Upper lobe of right lung (tissue), 1 donor: ENCODE measurements at regions not wholly inside any gene's neighbourhood (a gene's known extent, or its start where the extent isn't known, plus 50 kb on each side); places are given as distances from the start of the nearest gene placed in this dataset.
"Not testable (repeated sequence)": the region's sequence is repeated elsewhere in the genome, so short reads cannot be mapped to it uniquely, and the experiment has no call there.

Experiments
- ATAC-seq: fragments of 200-7000 bp; cut with Tn5 transposase; one replicate; pipeline ENCODE4 v1.9.1; 2020; ENCODE audit warnings: mild to moderate bottlenecking, moderate library complexity
- DNase-seq: peaks from one replicate; pipeline ENCODE4 v3.0.0-alpha.2; 2020
- H3K27ac ChIP-seq: fragments of 200-600 bp; one replicate; pipeline ENCODE4 v1.8.0; 2022
- H3K27me3 ChIP-seq: fragments of 200-600 bp; one replicate; pipeline ENCODE4 v1.8.0; 2022; ENCODE audit warnings: mild to moderate bottlenecking
- H3K36me3 ChIP-seq: fragments of 200-600 bp; one replicate; pipeline ENCODE4 v1.8.0; 2022
- H3K4me1 ChIP-seq: fragments of 200-600 bp; one replicate; pipeline ENCODE4 v1.8.0; 2022
- H3K4me3 ChIP-seq: fragments of 200-600 bp; one replicate; pipeline ENCODE4 v1.8.0; 2022; ENCODE audit warnings: mild to moderate bottlenecking
- H3K9me3 ChIP-seq: fragments of 200-600 bp; one replicate; pipeline ENCODE4 v1.8.0; 2022
- CTCF ChIP-seq: fragments of 200-600 bp; IDR thresholded peaks from one replicate; pipeline ENCODE4 v1.8.0; 2022; ENCODE audit warnings: antibody characterized with exemption
- intact Hi-C: fragments of 100-400 bp; cut with DNase I; formaldehyde crosslinking; loops from one replicate; pipeline ENCODE4 v1.11.0; 2022
- donor health status: DM: no; HTN: yes; CAD: no; lungs with severe emphysema.

GRCh38 chr19:14265290-14266036 lies 59.5 kb upstream of the ADGRL1 start:
- no peaks in the 10 kb centered on the region for H3K36me3 ChIP-seq
- no peak for TF ChIP-seq CTCF
- ATAC-seq (no peak), DNase-seq (no peak)
- H3K4me1 ChIP-seq, result no peaks in the 10 kb centered on the region
- H3K27ac ChIP-seq, result no peak overlapping the region
- H3K27me3 ChIP-seq, result peaks cover 30% of the 10 kb centered on the region
- H3K9me3 ChIP-seq, result no peaks in the 10 kb centered on the region
- H3K4me3 ChIP-seq, result no peak overlapping the region
- intact Hi-C loops, result no loop called here

- H3K27ac ChIP-seq, H3K9me3 ChIP-seq, intact Hi-C loops, H3K36me3 ChIP-seq, H3K4me1 ChIP-seq, H3K27me3 ChIP-seq, DNase-seq, ATAC-seq, H3K4me3 ChIP-seq: not testable (repeated sequence)
Measured at GRCh38 chr19:14255902-14256649, 50.1 kb upstream of the ADGRL1 start.
